C1 segment of cervical spinal cord (tissue), 14 donors: ENCODE measurements at regions not wholly inside any gene's neighbourhood (a gene's known extent, or its start where the extent isn't known, plus 50 kb on each side); places are given as distances from the start of the nearest gene placed in this dataset.
A peak's percentile ranks its signal among the peaks of the same experiment; 100 is the strongest.

Experiments
- DNase-seq, 14 donors: peaks; one replicate each; lab custom pipeline; 2025; lab: John Stamatoyannopoulos, UW

GRCh38 chr15:98025237-98025636, 64.7 kb downstream of the ARRDC4 start:
- no peak for DNase-seq

- no peak for DNase-seq
These were observed 74.2 kb downstream of the ARRDC4 start for GRCh38 chr15:98034731-98035130.

GRCh38 chr15:98035134-98035533, 74.6 kb downstream of the ARRDC4 start:
- no peak for DNase-seq

GRCh38 chr15:98035577-98036010, 75.1 kb downstream of the ARRDC4 start:
- DNase-seq = no peak

DNA sequence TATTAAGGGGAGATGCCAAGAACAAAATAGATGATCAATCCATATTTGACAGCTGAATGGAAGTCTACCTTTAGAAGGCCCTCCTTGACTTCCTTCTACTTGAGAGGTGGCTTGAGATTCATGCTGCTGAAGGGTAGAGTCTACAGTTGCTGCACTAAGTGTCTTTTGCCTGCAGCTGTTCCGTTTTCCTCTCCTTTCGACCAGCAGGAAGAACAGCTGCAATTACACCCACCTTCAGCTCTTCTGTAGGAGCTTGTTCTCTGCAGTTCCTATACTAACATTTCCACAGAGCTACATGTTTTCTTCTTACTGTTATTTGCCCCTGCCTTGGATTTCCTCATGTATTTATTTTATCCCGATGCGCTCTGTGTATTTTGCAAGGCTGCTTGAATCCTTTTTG, 79.1 kb downstream of the ARRDC4 start:
- no peak for DNase-seq

DNA sequence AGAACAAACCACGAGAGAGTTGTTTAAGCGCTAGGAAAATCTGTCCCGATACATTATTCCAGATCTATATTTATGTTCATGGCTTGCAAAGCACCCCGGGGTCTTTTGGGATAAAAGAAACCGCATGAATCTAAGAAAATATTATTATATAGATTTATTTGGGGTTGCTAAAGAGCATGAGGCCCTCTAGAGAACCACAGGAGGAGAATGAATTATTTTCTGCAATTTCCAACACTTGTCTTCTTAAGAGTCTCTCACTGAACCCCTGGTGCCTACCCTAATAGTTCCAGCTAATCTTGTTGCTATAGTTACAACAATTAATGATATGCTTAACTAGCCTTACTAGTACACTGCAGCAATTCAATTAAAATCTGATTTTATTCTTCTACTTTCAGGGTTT, 79.6 kb downstream of the ARRDC4 start:
- DNase-seq = no peak

- peak in 1 of 14 donors; percentile 0 for DNase-seq
These were observed 82.9 kb downstream of the ARRDC4 start for GRCh38 chr15:98043160-98044014.

GRCh38 chr15:98051734-98052133, 91.2 kb downstream of the ARRDC4 start:
- no peak for DNase-seq

GRCh38 chr15:98057453-98057852, 97.0 kb downstream of the ARRDC4 start:
- DNase-seq = no peak

DNA sequence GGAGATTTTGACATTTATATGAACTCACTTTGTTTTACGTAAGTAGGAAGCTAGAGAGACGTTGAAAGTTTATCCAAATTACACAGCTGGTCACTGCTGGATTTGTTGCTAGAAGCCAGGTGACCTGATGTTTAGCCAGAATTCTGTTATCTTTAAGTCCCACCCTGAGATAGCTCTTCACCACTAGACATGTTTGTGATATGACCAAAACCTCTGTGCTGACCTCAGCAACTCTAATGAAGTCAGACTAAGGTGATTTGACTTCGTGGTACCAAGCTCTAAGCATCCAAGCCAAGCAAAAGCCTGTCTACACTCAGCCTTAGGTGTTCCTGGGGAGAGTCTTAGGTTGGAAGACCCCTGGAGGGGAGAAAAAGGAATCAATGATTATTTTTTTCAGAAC, 102.4 kb downstream of the ARRDC4 start:
- DNase-seq = no peak

DNA sequence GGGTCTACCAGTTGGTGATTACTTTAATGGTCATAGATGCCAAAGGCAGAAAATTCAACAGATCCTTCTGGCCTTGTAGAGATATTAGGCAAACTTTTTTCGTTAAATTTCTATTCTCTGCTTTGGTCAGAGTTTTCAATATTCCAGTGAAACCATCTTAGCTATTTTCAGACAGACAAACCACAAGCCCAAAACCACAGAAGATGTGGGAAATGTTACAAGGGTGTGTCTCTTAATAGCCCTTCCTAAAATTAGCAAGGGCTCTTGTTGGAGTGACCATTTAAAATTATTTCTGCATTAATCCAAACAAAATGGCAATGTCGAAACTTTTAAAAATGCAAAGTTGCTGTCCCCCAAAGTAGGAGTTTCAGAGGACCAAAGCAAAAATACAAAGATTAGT, 102.8 kb downstream of the ARRDC4 start:
- no peak for DNase-seq

GRCh38 chr15:98063871-98064270, 103.4 kb downstream of the ARRDC4 start:
- no peak for DNase-seq

DNA sequence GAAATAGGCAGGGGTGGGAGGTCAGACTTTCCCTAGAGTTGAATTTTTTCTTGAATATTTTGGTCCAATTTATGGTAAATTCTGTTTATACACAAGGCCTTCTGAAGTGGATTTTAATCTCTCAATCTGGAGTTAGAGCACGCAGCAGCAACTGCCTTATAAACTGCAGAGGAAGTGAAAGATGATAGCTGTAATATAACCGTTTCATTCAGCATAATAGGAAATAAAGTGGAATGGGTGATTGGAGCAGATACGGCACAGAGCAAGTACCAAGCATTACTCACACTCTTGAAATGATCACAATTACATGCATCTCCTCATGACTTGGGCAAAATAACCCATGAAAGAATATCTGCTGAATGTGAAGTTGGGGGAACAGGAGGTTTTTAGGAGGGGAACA, 106.8 kb downstream of the ARRDC4 start:
- no peak for DNase-seq

- DNase-seq = no peak
These were observed 108.8 kb downstream of the ARRDC4 start for GRCh38 chr15:98069256-98069655.

DNA sequence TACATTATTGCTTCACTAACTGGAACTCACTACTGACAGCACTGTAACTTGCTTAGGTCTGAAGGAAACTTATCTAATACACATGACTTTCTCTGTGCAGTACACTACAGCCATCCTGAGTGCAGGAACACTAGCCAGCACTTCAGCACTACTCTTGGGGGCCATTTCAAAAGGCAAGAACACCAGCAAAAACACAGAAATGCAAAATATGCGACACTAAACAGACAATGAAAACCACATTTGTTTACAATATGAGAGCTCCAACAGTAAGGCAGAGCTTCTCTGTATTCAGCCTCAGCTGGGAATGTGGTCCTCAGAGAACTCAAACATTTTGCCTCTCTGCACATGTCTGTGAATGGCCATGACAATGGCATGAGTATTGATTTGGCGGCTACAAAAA, 109.6 kb downstream of the ARRDC4 start:
- no peak for DNase-seq

- DNase-seq = no peak
These were observed 111.3 kb downstream of the ARRDC4 start for GRCh38 chr15:98071786-98072185.

GRCh38 chr15:98075441-98075840, 114.9 kb downstream of the ARRDC4 start:
- no peak for DNase-seq

GRCh38 chr15:98076021-98076816, 115.7 kb downstream of the ARRDC4 start:
- DNase-seq = peak in 1 of 14 donors; percentile 19

DNA sequence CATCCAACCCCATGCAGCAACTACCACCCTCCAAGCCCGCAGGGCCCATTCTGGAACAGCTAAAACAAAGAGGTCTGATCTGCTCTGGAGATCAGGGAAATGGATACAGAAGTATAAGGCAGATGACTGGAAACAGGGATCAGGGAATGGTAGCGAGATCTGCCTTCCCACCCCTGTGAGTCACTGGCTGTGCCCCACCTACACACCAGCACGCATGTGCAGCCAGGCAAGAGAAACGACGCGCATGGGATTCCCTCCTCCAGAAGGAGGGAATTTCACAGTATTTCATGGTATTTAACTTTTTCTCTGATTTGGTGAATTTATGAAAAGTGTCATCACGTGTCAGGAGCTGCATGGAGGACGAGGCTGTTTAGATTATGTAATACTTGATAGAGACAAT, 116.7 kb downstream of the ARRDC4 start:
- DNase-seq = no peak

DNA sequence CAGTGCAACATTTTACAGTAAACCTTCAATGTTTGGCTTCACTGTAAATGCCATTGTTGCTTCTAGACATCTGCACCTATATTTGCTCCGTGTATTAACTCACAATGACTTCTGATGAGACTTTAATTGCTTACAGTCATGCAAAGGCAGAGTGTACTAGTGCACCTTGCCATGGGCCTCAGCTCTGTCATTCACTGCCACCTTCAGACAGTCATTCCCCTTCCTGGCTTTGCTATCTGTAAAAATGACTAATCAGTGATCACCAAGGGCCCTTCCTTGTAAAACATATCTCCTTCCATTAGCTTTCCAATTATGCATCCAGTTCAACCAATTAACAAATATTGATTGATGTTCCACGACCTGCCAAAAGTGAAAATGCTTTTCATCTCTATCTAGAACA, 120.3 kb downstream of the ARRDC4 start:
- DNase-seq = no peak

DNA sequence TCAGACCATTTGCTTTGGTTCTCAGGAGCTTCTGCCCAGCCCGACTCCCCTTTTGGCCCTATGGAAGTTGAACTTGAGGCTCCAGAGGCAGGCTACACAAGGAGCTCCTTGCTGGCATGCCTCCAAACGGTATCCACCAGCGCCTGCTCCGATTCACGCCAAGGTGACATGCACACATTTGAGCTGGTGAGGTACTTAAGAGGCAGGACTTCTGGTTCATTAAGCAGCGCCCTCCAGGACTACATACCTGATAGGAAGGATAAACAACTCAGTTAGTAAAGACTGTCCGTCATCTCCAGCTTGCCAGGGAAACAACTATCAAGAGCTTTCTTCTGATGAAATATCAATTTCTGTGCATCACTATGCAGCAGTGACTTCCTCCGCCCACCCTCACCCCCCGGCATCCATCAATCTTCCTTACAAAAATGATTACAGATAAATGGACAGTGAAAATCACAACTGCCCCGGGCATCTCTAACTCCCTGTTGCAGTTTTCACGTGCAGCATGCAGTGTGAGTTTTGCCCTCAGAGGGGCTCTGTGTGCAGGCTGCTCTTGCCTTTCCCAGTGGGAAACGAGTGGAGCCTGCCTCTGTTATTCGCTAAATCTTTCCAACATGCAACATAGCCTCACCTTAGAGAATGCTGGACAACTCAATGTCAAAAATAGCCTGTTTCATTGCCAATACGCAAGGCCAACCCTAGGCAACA, 122.9 kb downstream of the ARRDC4 start:
- DNase-seq = no peak

DNA sequence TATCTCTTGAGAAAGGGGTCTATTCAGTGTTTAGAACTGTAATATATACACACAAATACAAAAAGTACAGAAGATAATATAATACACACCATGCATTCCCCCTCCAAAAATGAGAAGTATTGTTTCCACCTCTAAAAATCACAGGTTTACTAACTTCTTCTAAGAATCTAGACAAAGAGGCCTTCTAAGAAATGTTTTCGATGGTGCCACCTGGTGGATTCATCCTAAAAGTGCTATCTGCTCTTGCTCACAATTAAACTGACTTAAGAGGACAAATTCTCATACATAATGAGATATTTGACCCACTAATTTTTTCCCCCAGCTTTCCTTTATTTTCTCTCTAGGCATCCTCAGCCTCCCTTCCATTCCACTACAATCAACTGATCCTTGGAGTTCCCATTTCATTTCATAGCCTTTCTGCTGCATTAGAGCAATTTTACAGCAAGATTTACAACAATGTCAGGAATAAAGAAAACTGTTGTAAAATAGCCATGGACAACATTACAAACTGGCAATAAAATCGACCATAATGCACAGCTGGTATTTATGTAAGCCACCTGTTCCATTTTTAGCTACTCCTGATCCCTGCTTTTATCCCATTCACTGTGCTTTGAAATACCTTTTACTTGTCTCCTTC, 124.6 kb downstream of the ARRDC4 start:
- DNase-seq = peak in 3 of 14 donors; percentile 0 to 5 (median 4)
